ENCODE measurements at regions not wholly inside any gene's neighbourhood (a gene's known extent, or its start where the extent isn't known, plus 50 kb on each side); places are given as distances from the start of the nearest gene placed in this dataset.

- ATAC-seq (ENCODE audit: low FRiP score) (no peak), DNase-seq (ENCODE audit: low spot score) (no peak)
- TF ChIP-seq CTCF (IDR thresholded peaks at IDR 0.05), result no peak
Observed at GRCh38 chr11:112801025-112801816, 160.0 kb upstream of the NCAM1 start.

GRCh38 chr11:112801817-112802088, 159.5 kb upstream of the NCAM1 start:
- DNase-seq (ENCODE audit: low spot score), result no peak
- no peak for ATAC-seq (ENCODE audit: low FRiP score)
- no peak for TF ChIP-seq CTCF (IDR thresholded peaks at IDR 0.05)

GRCh38 chr11:112805658-112806057, 155.6 kb upstream of the NCAM1 start:
- no peak for DNase-seq (ENCODE audit: low spot score)
- TF ChIP-seq CTCF (IDR thresholded peaks at IDR 0.05), result no peak
- no peak for ATAC-seq (ENCODE audit: low FRiP score)

- ATAC-seq (ENCODE audit: low FRiP score) (no peak), DNase-seq (ENCODE audit: low spot score) (no peak)
- TF ChIP-seq CTCF (IDR thresholded peaks at IDR 0.05), result no peak
Observed at GRCh38 chr11:112806256-112806655, 155.0 kb upstream of the NCAM1 start.

GRCh38 chr11:112806876-112807275, 154.3 kb upstream of the NCAM1 start:
- DNase-seq (ENCODE audit: low spot score), result no peak
- TF ChIP-seq CTCF (IDR thresholded peaks at IDR 0.05), result no peak
- no peak for ATAC-seq (ENCODE audit: low FRiP score)

GRCh38 chr11:112809429-112809828, 151.8 kb upstream of the NCAM1 start:
- ATAC-seq (ENCODE audit: low FRiP score) (no peak), DNase-seq (ENCODE audit: low spot score) (no peak)
- TF ChIP-seq CTCF (IDR thresholded peaks at IDR 0.05), result no peak

GRCh38 chr11:112810951-112811350, 150.3 kb upstream of the NCAM1 start:
- TF ChIP-seq CTCF (IDR thresholded peaks at IDR 0.05), result no peak
- no peak for ATAC-seq (ENCODE audit: low FRiP score)
- DNase-seq (ENCODE audit: low spot score), result no peak

All from omental fat pad (tissue), 3 donors.